ENCODE measurements at regions not wholly inside any gene's neighbourhood (a gene's known extent, or its start where the extent isn't known, plus 50 kb on each side); places are given as distances from the start of the nearest gene placed in this dataset.

DNA sequence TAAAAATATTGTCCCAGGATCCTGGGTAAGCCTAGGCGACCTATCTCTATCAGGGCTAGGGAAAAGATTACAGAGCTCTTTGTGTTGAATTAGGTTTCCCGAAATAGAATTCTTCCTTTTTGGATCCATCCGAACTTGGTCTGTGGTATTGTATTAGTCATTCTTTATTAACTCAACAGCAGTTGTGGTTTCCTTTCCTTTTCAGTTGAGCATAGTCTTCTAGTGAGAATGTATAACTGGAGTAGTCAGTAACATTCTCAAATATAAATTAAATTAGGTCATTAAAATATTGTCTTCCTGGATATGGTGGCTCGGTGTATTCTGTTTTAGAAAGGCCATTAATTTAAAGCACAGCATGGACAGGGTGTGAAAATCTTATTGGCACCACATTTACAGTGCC, 520.4 kb downstream of the NLGN4X start:
- Histone ChIP-seq H3K9me2 (replicated peaks; ENCODE audit: low read length) (no peaks in the 10 kb centered on the region), H3K9me3 (ENCODE audit: low read length) (no peaks in the 10 kb centered on the region), H3K79me2 (ENCODE audit: low read length) (no peaks in the 10 kb centered on the region), H4K20me1 (ENCODE audit: low read length) (no peaks in the 10 kb centered on the region), H2AFZ (ENCODE audit: low read length) (no peak overlapping the region), H3K4me2 (ENCODE audit: low read length) (no peak overlapping the region), H3K27me3 (ENCODE audit: low read length) (no peaks in the 10 kb centered on the region), H3K4me1 (ENCODE audit: insufficient read depth, low read length) (no peaks in the 10 kb centered on the region), H3K36me3 (ENCODE audit: low read depth, low read length) (no peaks in the 10 kb centered on the region), H3K9ac (ENCODE audit: low read length) (no peak overlapping the region), H3F3A (ENCODE audit: low read length, unreplicated experiment) (no peaks in the 10 kb centered on the region), H3K4me3 (ENCODE audit: low read length) (no peak overlapping the region), H3K27ac (ENCODE audit: low read length) (no peak overlapping the region)
- DNase-seq (no peak), ATAC-seq (no peak)
- ChIA-PET POLR2A (ENCODE audit: unreplicated experiment) (no interaction called here), CTCF (no interaction called here)
- BruUV-seq (replicated peaks): no TSS peak
- TF ChIP-seq, protein P1, sequence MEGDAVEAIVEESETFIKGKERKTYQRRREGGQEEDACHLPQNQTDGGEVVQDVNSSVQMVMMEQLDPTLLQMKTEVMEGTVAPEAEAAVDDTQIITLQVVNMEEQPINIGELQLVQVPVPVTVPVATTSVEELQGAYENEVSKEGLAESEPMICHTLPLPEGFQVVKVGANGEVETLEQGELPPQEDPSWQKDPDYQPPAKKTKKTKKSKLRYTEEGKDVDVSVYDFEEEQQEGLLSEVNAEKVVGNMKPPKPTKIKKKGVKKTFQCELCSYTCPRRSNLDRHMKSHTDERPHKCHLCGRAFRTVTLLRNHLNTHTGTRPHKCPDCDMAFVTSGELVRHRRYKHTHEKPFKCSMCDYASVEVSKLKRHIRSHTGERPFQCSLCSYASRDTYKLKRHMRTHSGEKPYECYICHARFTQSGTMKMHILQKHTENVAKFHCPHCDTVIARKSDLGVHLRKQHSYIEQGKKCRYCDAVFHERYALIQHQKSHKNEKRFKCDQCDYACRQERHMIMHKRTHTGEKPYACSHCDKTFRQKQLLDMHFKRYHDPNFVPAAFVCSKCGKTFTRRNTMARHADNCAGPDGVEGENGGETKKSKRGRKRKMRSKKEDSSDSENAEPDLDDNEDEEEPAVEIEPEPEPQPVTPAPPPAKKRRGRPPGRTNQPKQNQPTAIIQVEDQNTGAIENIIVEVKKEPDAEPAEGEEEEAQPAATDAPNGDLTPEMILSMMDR (conservative IDR thresholded peaks at IDR 0.05; ENCODE audit: low read depth, low read length): no peak
- TF ChIP-seq EZH2phosphoT487 (IDR thresholded peaks at IDR 0.05; ENCODE audit: borderline replicate concordance, low read length): no peak
- no peak for TF ChIP-seq EZH2 (IDR thresholded peaks at IDR 0.05; ENCODE audit: low read length, unreplicated experiment)
- intact Hi-C loops (cut with micrococcal nuclease): no loop called here

DNA sequence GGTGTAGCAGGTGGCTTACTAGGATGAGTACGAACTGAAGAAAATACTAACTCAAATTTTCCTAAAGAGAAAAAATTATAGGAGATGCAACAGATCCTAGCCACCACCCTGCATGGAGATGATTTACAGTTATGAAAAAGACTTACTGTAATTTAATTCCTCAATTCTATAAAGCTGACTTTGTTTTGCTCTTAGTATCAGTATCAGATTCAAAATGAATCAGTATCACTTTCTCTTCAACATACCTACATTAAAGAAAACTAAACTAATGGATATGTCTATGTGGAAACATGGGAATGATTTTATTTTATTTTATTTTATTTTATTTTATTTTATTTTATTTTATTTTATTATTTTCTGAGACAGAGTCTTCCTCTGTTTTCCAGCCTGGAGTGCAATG, 525.8 kb downstream of the NLGN4X start:
- ChIA-PET CTCF (no interaction called here), POLR2A (ENCODE audit: unreplicated experiment) (no interaction called here)
- no peak for DNase-seq
- intact Hi-C loops (cut with micrococcal nuclease): no loop called here
- no peak overlapping the region for H3K9ac ChIP-seq (ENCODE audit: low read length)
- no peaks in the 10 kb centered on the region for H3K27me3 ChIP-seq (ENCODE audit: low read length)
- no peaks in the 10 kb centered on the region for H4K20me1 ChIP-seq (ENCODE audit: low read length)
- no peaks in the 10 kb centered on the region for H3K36me3 ChIP-seq (ENCODE audit: low read depth, low read length)
- H3K9me3 ChIP-seq (ENCODE audit: low read length): no peaks in the 10 kb centered on the region
- no peaks in the 10 kb centered on the region for H3K79me2 ChIP-seq (ENCODE audit: low read length)
- H3K4me2 ChIP-seq (ENCODE audit: low read length): no peak overlapping the region
- no TSS peak for BruUV-seq (replicated peaks)
- H3K4me3 ChIP-seq (ENCODE audit: low read length): no peak overlapping the region
- H2AFZ ChIP-seq (ENCODE audit: low read length): no peak overlapping the region
- no peak overlapping the region for H3K27ac ChIP-seq (ENCODE audit: low read length)
- H3F3A ChIP-seq (ENCODE audit: low read length, unreplicated experiment): no peaks in the 10 kb centered on the region
- no peak for TF ChIP-seq EZH2phosphoT487 (IDR thresholded peaks at IDR 0.05; ENCODE audit: borderline replicate concordance, low read length)
- TF ChIP-seq EZH2 (IDR thresholded peaks at IDR 0.05; ENCODE audit: low read length, unreplicated experiment): no peak
- TF ChIP-seq, protein P1 (conservative IDR thresholded peaks at IDR 0.05; ENCODE audit: low read depth, low read length): no peak
- no peaks in the 10 kb centered on the region for H3K9me2 ChIP-seq (replicated peaks; ENCODE audit: low read length)
- ATAC-seq: no peak
- H3K4me1 ChIP-seq (ENCODE audit: insufficient read depth, low read length): no peaks in the 10 kb centered on the region

DNA sequence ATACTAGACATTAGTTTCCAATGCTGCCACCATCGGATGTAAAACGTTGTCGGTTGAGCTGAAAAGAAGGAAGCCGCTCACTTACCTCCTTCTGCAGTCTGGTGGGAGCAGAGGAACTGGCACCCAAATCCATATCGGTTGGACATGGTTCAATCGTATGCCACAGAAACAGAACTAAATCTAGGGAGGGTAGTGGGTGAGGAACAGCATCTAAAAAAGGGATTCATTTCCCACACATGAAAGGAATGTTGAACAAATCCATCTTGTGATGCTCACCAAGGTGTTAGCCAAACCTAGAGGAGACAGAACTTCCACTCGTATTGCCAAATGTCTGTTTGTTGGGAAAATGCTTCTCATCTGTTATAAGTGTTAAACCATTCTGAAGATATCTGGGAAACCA, 532.7 kb downstream of the NLGN4X start:
- Histone ChIP-seq H3K79me2 (ENCODE audit: low read length) (no peaks in the 10 kb centered on the region), H3K27me3 (ENCODE audit: low read length) (no peaks in the 10 kb centered on the region), H3K9me2 (replicated peaks; ENCODE audit: low read length) (no peaks in the 10 kb centered on the region), H3K4me3 (ENCODE audit: low read length) (no peak overlapping the region), H3K27ac (ENCODE audit: low read length) (no peak overlapping the region), H3K9me3 (ENCODE audit: low read length) (no peaks in the 10 kb centered on the region), H3K36me3 (ENCODE audit: low read depth, low read length) (no peaks in the 10 kb centered on the region), H3K4me1 (ENCODE audit: insufficient read depth, low read length) (no peaks in the 10 kb centered on the region), H3K4me2 (ENCODE audit: low read length) (no peak overlapping the region), H4K20me1 (ENCODE audit: low read length) (no peaks in the 10 kb centered on the region), H3F3A (ENCODE audit: low read length, unreplicated experiment) (no peaks in the 10 kb centered on the region), H3K9ac (ENCODE audit: low read length) (no peak overlapping the region), H2AFZ (ENCODE audit: low read length) (no peak overlapping the region)
- TF ChIP-seq EZH2 (IDR thresholded peaks at IDR 0.05; ENCODE audit: low read length, unreplicated experiment): no peak
- TF ChIP-seq, protein P1 (conservative IDR thresholded peaks at IDR 0.05; ENCODE audit: low read depth, low read length): no peak
- no peak for TF ChIP-seq EZH2phosphoT487 (IDR thresholded peaks at IDR 0.05; ENCODE audit: borderline replicate concordance, low read length)
- ChIA-PET CTCF (no interaction called here), POLR2A (ENCODE audit: unreplicated experiment) (no interaction called here)
- no TSS peak for BruUV-seq (replicated peaks)
- no peak for DNase-seq
- intact Hi-C loops (cut with micrococcal nuclease): no loop called here
- no peak for ATAC-seq
